Spleen (tissue), 11 donors: ENCODE measurements at regions not wholly inside any gene's neighbourhood (a gene's known extent, or its start where the extent isn't known, plus 50 kb on each side); places are given as distances from the start of the nearest gene placed in this dataset.

Source experiments
- DNase-seq: peaks from one replicate; pipeline ENCODE4 v3.0.0-alpha.2; 2020
- H3K27ac ChIP-seq, 8 donors: fragments of 200-600 bp; sonication (generic) in 7 of 8; 1 replicate in 4 of 8; 2 replicates in 4 of 8; pipeline versions ENCODE4 v1.5.0 to v1.8.0; 2016 to 2021; ENCODE audit warnings: inconsistent platforms in 4 of 8, mild to moderate bottlenecking in 4 of 8, moderate library complexity in 1 of 8
- H3K27me3 ChIP-seq, 7 donors: fragments of 200-600 bp; sonication (generic) in 6 of 7; replicated peaks in 1 of 7; 1 replicate in 4 of 7; 2 replicates in 3 of 7; pipeline versions ENCODE4 v1.5.0 to v1.8.0; 2016 to 2021; ENCODE audit warnings: inconsistent platforms in 3 of 7, mild to moderate bottlenecking in 1 of 7
- H3K36me3 ChIP-seq, 6 donors: fragments of 200-600 bp; sonication (generic) in 5 of 6; 1 replicate in 4 of 6; 2 replicates in 2 of 6; pipeline versions ENCODE4 v1.5.0 to v1.8.0; 2016 to 2021; ENCODE audit warnings: inconsistent platforms in 2 of 6
- H3K4me1 ChIP-seq, 6 donors: fragments of 200-600 bp; sonication (generic) in 5 of 6; 1 replicate in 3 of 6; 2 replicates in 3 of 6; pipeline versions ENCODE4 v1.5.0 to v1.8.0; 2016 to 2021; ENCODE audit warnings: inconsistent platforms in 3 of 6
- H3K4me3 ChIP-seq, 8 donors: fragments of 200-600 bp; sonication (generic) in 7 of 8; 1 replicate in 4 of 8; 2 replicates in 4 of 8; pipeline versions ENCODE4 v1.5.0 to v1.8.0; 2016 to 2021; ENCODE audit warnings: inconsistent platforms in 4 of 8, mild to moderate bottlenecking in 4 of 8, moderate library complexity in 2 of 8
- H3K9me3 ChIP-seq, 8 donors: fragments of 200-600 bp; sonication (generic) in 7 of 8; 1 replicate in 4 of 8; 2 replicates in 4 of 8; pipeline versions ENCODE4 v1.5.0 to v1.8.0; 2016 to 2021; ENCODE audit warnings: inconsistent platforms in 4 of 8
- CTCF ChIP-seq, 11 experiments: fragments of 200-600 bp in 7 of 11; fragments of 450-650 bp in 4 of 11; sonication (generic) in 4 of 11; IDR thresholded peaks in 8 of 11; conservative IDR thresholded peaks in 3 of 11; 1 replicate in 7 of 11; 2 replicates in 4 of 11; pipeline versions ENCODE4 v1.4.0 to v1.8.0; 2016 to 2021; ENCODE audit warnings: antibody characterized with exemption in 11 of 11, inconsistent platforms in 4 of 11, mild to moderate bottlenecking in 1 of 11
- POLR2A ChIP-seq, 3 donors: fragments of 450-650 bp; IDR thresholded peaks; one replicate each; pipeline ENCODE4 v1.5.1; 2017; ENCODE audit warnings: antibody characterized with exemption in 3 of 3, mild to moderate bottlenecking in 1 of 3
- POLR2AphosphoS5 ChIP-seq, 3 donors: sonication (generic); formaldehyde crosslinking; IDR thresholded peaks; one replicate each; pipeline ENCODE4 v1.5.1; 2017; ENCODE audit warnings: antibody characterized with exemption in 3 of 3
- WGBS, 5 donors: extraction: QIAGEN DNeasy Blood & Tissue Kit in 3 of 5; methylation state at CpG; one replicate each; pipeline versions ENCODE4 v1.1.5 to v1.1.7; 2013 to 2018; 5-methylcytosine and 5-hydroxymethylcytosine counted together
- intact Hi-C: fragments of 100-400 bp; cut with DNase I; formaldehyde crosslinking; loops from one replicate; pipeline ENCODE4 v1.15.0; 2023; ENCODE audit warnings: low total_unique reads
- donor health status: healthy with polysubstance abuse.
- donor health status: DM: no; HTN: no; CAD: no; lungs with moderate emphysema.
- donor health status: DM: no; HTN: no; CAD: no.
- donor health status: Bipolar disorder and iron deficiency.
- donor health status: healthy.
- donor health status: DM: no; HTN: no; CAD: no.
- donor health status: DM: yes; HTN: yes; CAD: no.

GRCh38 chr12:77648716-77649115 lies 182.0 kb upstream of the NAV3 start:
- H3K27ac ChIP-seq, result no peak overlapping the region
- H3K4me3 ChIP-seq, result no peak overlapping the region
- no peaks in the 10 kb centered on the region for H3K9me3 ChIP-seq
- H3K4me1 ChIP-seq, result no peaks in the 10 kb centered on the region
- TF ChIP-seq POLR2AphosphoS5 (IDR thresholded peaks at IDR 0.05), result no peak
- no peak for TF ChIP-seq CTCF (IDR thresholded peaks at IDR 0.05 in 8 of 11, conservative IDR thresholded peaks at IDR 0.05 in 3 of 11)
- no peak for TF ChIP-seq POLR2A (IDR thresholded peaks at IDR 0.05)
- DNase-seq, result no peak
- H3K36me3 ChIP-seq, result no peaks in the 10 kb centered on the region
- H3K27me3 ChIP-seq, result no peaks in the 10 kb centered on the region
- intact Hi-C loops, result no loop called here

GRCh38 chr12:77645966-77646598 lies 184.6 kb upstream of the NAV3 start:
- TF ChIP-seq POLR2A (IDR thresholded peaks at IDR 0.05) (no peak), CTCF (IDR thresholded peaks at IDR 0.05 in 8 of 11, conservative IDR thresholded peaks at IDR 0.05 in 3 of 11) (no peak), POLR2AphosphoS5 (IDR thresholded peaks at IDR 0.05) (no peak)
- Histone ChIP-seq H3K27ac (no peak overlapping the region), H3K9me3 (no peaks in the 10 kb centered on the region), H3K27me3 (no peaks in the 10 kb centered on the region), H3K4me1 (no peaks in the 10 kb centered on the region), H3K36me3 (no peaks in the 10 kb centered on the region), H3K4me3 (no peak overlapping the region)
- intact Hi-C loops, result no loop called here
- 68 to 84% (median 71%) methylated on average over 5 of the region's 5 CpGs for WGBS, 5 donors
- DNase-seq, result no peak

- H3K4me1 ChIP-seq, result no peaks in the 10 kb centered on the region
- TF ChIP-seq POLR2A (IDR thresholded peaks at IDR 0.05), result no peak
- TF ChIP-seq CTCF (IDR thresholded peaks at IDR 0.05 in 8 of 11, conservative IDR thresholded peaks at IDR 0.05 in 3 of 11), result no peak
- no peak for TF ChIP-seq POLR2AphosphoS5 (IDR thresholded peaks at IDR 0.05)
- no peak overlapping the region for H3K27ac ChIP-seq
- no peak for DNase-seq
- intact Hi-C loops, result no loop called here
- WGBS, 5 donors, result 50 to 85% (median 62%) methylated on average over 3 of the region's 3 CpGs
- no peaks in the 10 kb centered on the region for H3K27me3 ChIP-seq
- H3K36me3 ChIP-seq, result no peaks in the 10 kb centered on the region
- no peaks in the 10 kb centered on the region for H3K9me3 ChIP-seq
- no peak overlapping the region for H3K4me3 ChIP-seq
Measured at GRCh38 chr12:77644915-77645605, 185.6 kb upstream of the NAV3 start.

- no peaks in the 10 kb centered on the region for H3K9me3 ChIP-seq
- H3K27ac ChIP-seq, result no peak overlapping the region
- 79 to 93% (median 88%) methylated on average over 3 of the region's 3 CpGs for WGBS, 5 donors
- H3K36me3 ChIP-seq, result no peaks in the 10 kb centered on the region
- intact Hi-C loops, result no loop called here
- TF ChIP-seq CTCF (IDR thresholded peaks at IDR 0.05 in 8 of 11, conservative IDR thresholded peaks at IDR 0.05 in 3 of 11), result no peak
- no peak for TF ChIP-seq POLR2A (IDR thresholded peaks at IDR 0.05)
- no peak for TF ChIP-seq POLR2AphosphoS5 (IDR thresholded peaks at IDR 0.05)
- DNase-seq, result no peak
- H3K4me1 ChIP-seq, result no peaks in the 10 kb centered on the region
- H3K4me3 ChIP-seq, result no peak overlapping the region
- H3K27me3 ChIP-seq, result no peaks in the 10 kb centered on the region
Measured at GRCh38 chr12:77642246-77642645, 188.4 kb upstream of the NAV3 start.
